ENCODE measurements at regions not wholly inside any gene's neighbourhood (a gene's known extent, or its start where the extent isn't known, plus 50 kb on each side); places are given as distances from the start of the nearest gene placed in this dataset.
A peak's percentile ranks its signal among the peaks of the same experiment; 100 is the strongest.

GRCh38 chr3:197440717-197441303 is 115.0 kb downstream of the BDH1 start (continued):
- TF ChIP-seq ARID4A (CRISPR knock-in tag; IDR thresholded peaks at IDR 0.05; ENCODE audit: borderline replicate concordance) (no peak), NFRKB (IDR thresholded peaks at IDR 0.05) (no peak), CREB1 (IDR thresholded peaks at IDR 0.05) (0 out of 2 replicates have a peak, but pooled peaks have one; percentile 8), CREB1 (CRISPR knock-in tag; IDR thresholded peaks at IDR 0.05) (no peak), ASH2L (IDR thresholded peaks at IDR 0.05; ENCODE audit: insufficient read length, low read depth, low read length) (no peak), AGO1 (IDR thresholded peaks at IDR 0.05; ENCODE audit: low read depth, low read length, poor library complexity, severe bottlenecking) (no peak)

- DNase-seq (ENCODE audit: low spot score) (no peak), FAIRE-seq (no peak), ATAC-seq (no peak)
- no peak overlapping the region for H3K4me3 ChIP-seq (replicated peaks in 1 of 3; ENCODE audit: insufficient read depth in 1 of 3, low read depth in 2 of 3, low read length in 3 of 3)
- H3K79me2 ChIP-seq (ENCODE audit: insufficient read depth, low read length) = no peaks in the 10 kb centered on the region
- no TSS peak for BruUV-seq (replicated peaks)
- no peaks in the 10 kb centered on the region for H3K9me3 ChIP-seq (ENCODE audit: low read length)
- no peak overlapping the region for H3K9ac ChIP-seq (ENCODE audit: insufficient read depth, low read depth, low read length)
- POLR2A ChIA-PET = no interaction called here
- H4K20me1 ChIP-seq (ENCODE audit: insufficient read depth, low read length) = no peaks in the 10 kb centered on the region
- H2AFZ ChIP-seq (ENCODE audit: low read length) = no peak overlapping the region
- no peaks in the 10 kb centered on the region for H3K27me3 ChIP-seq (ENCODE audit: control insufficient read depth in 1 of 2, insufficient read depth in 2 of 2, low read length in 2 of 2)
- H3K36me3 ChIP-seq (replicated peaks in 1 of 2; ENCODE audit: control insufficient read depth in 1 of 2, insufficient read depth in 2 of 2, low read length in 2 of 2) = no peaks in the 10 kb centered on the region
- H3K27ac ChIP-seq (ENCODE audit: extremely low read length, insufficient read depth, low read length) = no peak overlapping the region
- in situ Hi-C loops (cut with HindIII; ENCODE audit: extremely low pct_ligation_motif_present, low pct_unique_long_range_greater_than_20kb) = no loop called here
- CTCF ChIA-PET (ENCODE audit: low intra/inter-chr PET ratio, low total read pairs) = no interaction called here
- H3K4me1 ChIP-seq (ENCODE audit: insufficient read depth, low read length) = no peaks in the 10 kb centered on the region; the same call in 1 of the 2 replicates
- intact Hi-C loops (cut with micrococcal nuclease; ENCODE audit: unreplicated experiment) = no loop called here
- WGBS (ENCODE audit: low lambda C conversion rate) = 49% methylated on average over 3 of the region's 3 CpGs
- H3K4me2 ChIP-seq (ENCODE audit: low read depth, low read length) = no peak overlapping the region
- TF ChIP-seq FOSL1 (CRISPR knock-in tag; IDR thresholded peaks at IDR 0.05; ENCODE audit: borderline replicate concordance) (no peak), FOXC1 (CRISPR knock-in tag; IDR thresholded peaks at IDR 0.05; ENCODE audit: borderline replicate concordance) (no peak), PPARG (CRISPR knock-in tag; conservative IDR thresholded peaks at IDR 0.05) (no peak), GMEB1 (CRISPR knock-in tag; IDR thresholded peaks at IDR 0.05; ENCODE audit: borderline replicate concordance) (no peak), KDM5A (IDR thresholded peaks at IDR 0.05; ENCODE audit: borderline replicate concordance, low read length) (no peak), MLXIP (CRISPR knock-in tag; IDR thresholded peaks at IDR 0.05; ENCODE audit: borderline replicate concordance) (no peak)
- TF ChIP-seq, protein P1, sequence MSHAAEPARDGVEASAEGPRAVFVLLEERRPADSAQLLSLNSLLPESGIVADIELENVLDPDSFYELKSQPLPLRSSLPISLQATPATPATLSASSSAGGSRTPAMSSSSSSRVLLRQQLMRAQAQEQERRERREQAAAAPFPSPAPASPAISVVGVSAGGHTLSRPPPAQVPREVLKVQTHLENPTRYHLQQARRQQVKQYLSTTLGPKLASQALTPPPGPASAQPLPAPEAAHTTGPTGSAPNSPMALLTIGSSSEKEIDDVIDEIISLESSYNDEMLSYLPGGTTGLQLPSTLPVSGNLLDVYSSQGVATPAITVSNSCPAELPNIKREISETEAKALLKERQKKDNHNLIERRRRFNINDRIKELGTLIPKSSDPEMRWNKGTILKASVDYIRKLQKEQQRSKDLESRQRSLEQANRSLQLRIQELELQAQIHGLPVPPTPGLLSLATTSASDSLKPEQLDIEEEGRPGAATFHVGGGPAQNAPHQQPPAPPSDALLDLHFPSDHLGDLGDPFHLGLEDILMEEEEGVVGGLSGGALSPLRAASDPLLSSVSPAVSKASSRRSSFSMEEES (CRISPR knock-in tag; IDR thresholded peaks at IDR 0.05) = no peak
Observed at GRCh38 chr3:197438906-197439305, 116.9 kb downstream of the BDH1 start.

Data from HepG2 (cell line).